Thoracic aorta (tissue), 2 donors: ENCODE measurements at regions not wholly inside any gene's neighbourhood (a gene's known extent, or its start where the extent isn't known, plus 50 kb on each side); places are given as distances from the start of the nearest gene placed in this dataset.

Source experiments
- ATAC-seq: fragments of 150-250 bp; one replicate; pipeline ENCODE4 v1.8.0; 2017; ENCODE audit warnings: low read depth; ENCODE audit not compliant: insufficient number of reproducible peaks, low FRiP score
- DNase-seq: peaks from one replicate; pipeline ENCODE4 v3.0.0-alpha.2; 2020; ENCODE audit warnings: low spot score
- H3K27ac ChIP-seq, 2 donors: fragments of 200-600 bp; sonication (generic); 1 replicate in 1 of 2; 2 replicates in 1 of 2; pipeline ENCODE4 v1.5.1; 2016; ENCODE audit warnings: mild to moderate bottlenecking in 2 of 2, moderate library complexity in 2 of 2
- H3K27me3 ChIP-seq: fragments of 200-600 bp; sonication (generic); replicated peaks from 2 replicates; pipeline ENCODE4 v1.6.0; 2016; ENCODE audit warnings: mild to moderate bottlenecking; ENCODE audit not compliant: insufficient read depth
- H3K36me3 ChIP-seq: fragments of 200-600 bp; sonication (generic); one replicate; pipeline ENCODE4 v1.5.1; 2016
- H3K4me1 ChIP-seq, 2 donors: fragments of 200-600 bp; sonication (generic); 1 replicate in 1 of 2; 2 replicates in 1 of 2; pipeline versions ENCODE4 v1.5.1 to v1.6.0; 2016; ENCODE audit warnings: low read depth in 2 of 2, mild to moderate bottlenecking in 1 of 2; ENCODE audit not compliant: control insufficient read depth in 1 of 2
- H3K4me3 ChIP-seq: fragments of 200-600 bp; sonication (generic); 2 replicates; pipeline ENCODE4 v1.5.1; 2016; ENCODE audit warnings: mild to moderate bottlenecking
- H3K9me3 ChIP-seq: fragments of 200-600 bp; sonication (generic); 2 replicates; pipeline ENCODE4 v1.5.1; 2016
- TF ChIP-seq, protein P1 (sequence below): fragments of 200-600 bp; sonication (generic); IDR thresholded peaks from one replicate; pipeline ENCODE4 v1.5.1; 2019; ENCODE audit warnings: antibody characterized with exemption

DNA sequence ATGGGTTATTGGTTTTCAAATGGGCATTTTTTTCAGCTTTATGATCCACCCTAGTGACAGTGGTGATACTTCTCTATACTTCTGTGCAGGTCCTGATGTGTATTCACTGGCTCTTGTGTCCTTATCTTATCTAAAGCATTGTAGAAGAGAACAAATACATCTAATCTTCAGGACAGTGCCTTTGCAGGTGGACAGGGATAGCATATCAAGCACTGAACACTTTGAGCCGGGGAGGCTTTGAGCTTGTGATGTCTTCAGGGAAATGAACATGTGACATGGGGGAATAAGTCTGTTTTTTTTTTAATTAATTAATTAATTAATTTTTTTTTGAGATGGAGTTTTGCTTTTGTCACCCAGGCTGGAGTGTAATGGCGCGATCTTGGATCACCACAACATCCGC is 115.5 kb upstream of the KLF4 start:
- DNase-seq (no peak), ATAC-seq (no peak)
- H3K36me3 ChIP-seq: no peaks in the 10 kb centered on the region
- no peaks in the 10 kb centered on the region for H3K9me3 ChIP-seq
- TF ChIP-seq, protein P1, sequence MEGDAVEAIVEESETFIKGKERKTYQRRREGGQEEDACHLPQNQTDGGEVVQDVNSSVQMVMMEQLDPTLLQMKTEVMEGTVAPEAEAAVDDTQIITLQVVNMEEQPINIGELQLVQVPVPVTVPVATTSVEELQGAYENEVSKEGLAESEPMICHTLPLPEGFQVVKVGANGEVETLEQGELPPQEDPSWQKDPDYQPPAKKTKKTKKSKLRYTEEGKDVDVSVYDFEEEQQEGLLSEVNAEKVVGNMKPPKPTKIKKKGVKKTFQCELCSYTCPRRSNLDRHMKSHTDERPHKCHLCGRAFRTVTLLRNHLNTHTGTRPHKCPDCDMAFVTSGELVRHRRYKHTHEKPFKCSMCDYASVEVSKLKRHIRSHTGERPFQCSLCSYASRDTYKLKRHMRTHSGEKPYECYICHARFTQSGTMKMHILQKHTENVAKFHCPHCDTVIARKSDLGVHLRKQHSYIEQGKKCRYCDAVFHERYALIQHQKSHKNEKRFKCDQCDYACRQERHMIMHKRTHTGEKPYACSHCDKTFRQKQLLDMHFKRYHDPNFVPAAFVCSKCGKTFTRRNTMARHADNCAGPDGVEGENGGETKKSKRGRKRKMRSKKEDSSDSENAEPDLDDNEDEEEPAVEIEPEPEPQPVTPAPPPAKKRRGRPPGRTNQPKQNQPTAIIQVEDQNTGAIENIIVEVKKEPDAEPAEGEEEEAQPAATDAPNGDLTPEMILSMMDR: no peak
- H3K4me3 ChIP-seq: no peak overlapping the region
- no peaks in the 10 kb centered on the region for H3K27me3 ChIP-seq
- H3K4me1 ChIP-seq: peaks cover 0 to 1% of the 10 kb centered on the region in 2 donors
- no peak overlapping the region for H3K27ac ChIP-seq

- peaks cover 0 to 7% of the 10 kb centered on the region in 2 donors for H3K4me1 ChIP-seq
- no peaks in the 10 kb centered on the region for H3K36me3 ChIP-seq
- H3K9me3 ChIP-seq: no peaks in the 10 kb centered on the region
- TF ChIP-seq, protein P1: no peak
- no peak overlapping the region for H3K27ac ChIP-seq
- ATAC-seq (no peak), DNase-seq (no peak)
- H3K27me3 ChIP-seq: no peaks in the 10 kb centered on the region
- H3K4me3 ChIP-seq: no peak overlapping the region
Measured at GRCh38 chr9:107603281-107603680, 113.7 kb upstream of the KLF4 start.

GRCh38 chr9:107600060-107600573 is 110.5 kb upstream of the KLF4 start:
- H3K27ac ChIP-seq: no peak overlapping the region
- H3K9me3 ChIP-seq: no peaks in the 10 kb centered on the region
- DNase-seq: no peak
- H3K27me3 ChIP-seq: no peaks in the 10 kb centered on the region
- ATAC-seq: peak; percentile 24
- H3K4me1 ChIP-seq: peaks cover 0 to 7% of the 10 kb centered on the region in 2 donors
- no peak overlapping the region for H3K4me3 ChIP-seq
- no peaks in the 10 kb centered on the region for H3K36me3 ChIP-seq
- TF ChIP-seq, protein P1: no peak

DNA sequence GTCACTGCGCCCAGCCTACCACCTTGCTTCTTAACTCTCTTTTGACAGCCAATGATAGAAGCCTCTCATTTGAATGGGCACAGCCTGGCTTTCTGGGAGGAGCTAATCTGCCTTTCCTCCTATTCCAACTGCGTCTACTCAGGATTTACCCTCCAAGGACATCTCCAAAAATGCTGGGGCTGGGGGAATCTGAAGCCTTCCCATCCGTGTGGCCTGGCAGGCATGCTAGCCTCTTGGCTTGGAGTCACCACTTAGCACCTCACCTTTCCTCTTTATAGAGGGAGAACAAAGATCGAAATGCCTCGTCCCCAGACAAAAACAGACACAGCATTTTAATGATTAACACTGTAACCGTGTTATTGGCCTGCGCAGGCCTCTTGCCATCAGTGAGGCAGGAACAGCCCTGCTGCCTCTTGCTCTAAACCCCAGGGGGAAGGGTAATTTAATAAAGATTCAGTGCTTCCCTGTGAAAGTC is 108.2 kb upstream of the KLF4 start:
- no peaks in the 10 kb centered on the region for H3K36me3 ChIP-seq
- no peaks in the 10 kb centered on the region for H3K9me3 ChIP-seq
- no peaks in the 10 kb centered on the region for H3K27me3 ChIP-seq
- H3K27ac ChIP-seq: no peak overlapping the region
- H3K4me1 ChIP-seq: peaks cover 0 to 7% of the 10 kb centered on the region in 2 donors
- ATAC-seq (no peak), DNase-seq (no peak)
- H3K4me3 ChIP-seq: no peak overlapping the region
- TF ChIP-seq, protein P1: no peak

GRCh38 chr9:107594908-107595530 is 105.5 kb upstream of the KLF4 start:
- peaks cover 0 to 6% of the 10 kb centered on the region in 2 donors for H3K4me1 ChIP-seq
- no peak overlapping the region for H3K4me3 ChIP-seq
- H3K36me3 ChIP-seq: no peaks in the 10 kb centered on the region
- no peak for ATAC-seq
- H3K27ac ChIP-seq: no peak overlapping the region
- TF ChIP-seq, protein P1: no peak
- no peaks in the 10 kb centered on the region for H3K27me3 ChIP-seq
- DNase-seq: no peak
- no peaks in the 10 kb centered on the region for H3K9me3 ChIP-seq
